Thyroid gland (tissue), 4 donors: ENCODE measurements at regions not wholly inside any gene's neighbourhood (a gene's known extent, or its start where the extent isn't known, plus 50 kb on each side); places are given as distances from the start of the nearest gene placed in this dataset.

Experiments used
- DNase-seq, 2 donors: peaks; one replicate each; pipeline ENCODE4 v3.0.0-alpha.2; 2019
- H3K27ac ChIP-seq, 3 donors: fragments of 200-600 bp; sonication (generic); 1 replicate in 2 of 3; 2 replicates in 1 of 3; pipeline ENCODE4 v1.5.1; 2016 to 2019; ENCODE audit warnings: mild to moderate bottlenecking in 1 of 3, moderate library complexity in 1 of 3
- H3K27me3 ChIP-seq: fragments of 200-600 bp; sonication (generic); one replicate; pipeline ENCODE4 v1.5.1; 2019
- H3K36me3 ChIP-seq, 2 donors: fragments of 200-600 bp; sonication (generic); one replicate each; pipeline ENCODE4 v1.5.1; 2016 to 2019
- H3K4me1 ChIP-seq, 2 donors: fragments of 200-600 bp; sonication (generic); one replicate each; pipeline ENCODE4 v1.5.1; 2017 to 2019
- H3K4me3 ChIP-seq, 3 donors: fragments of 200-600 bp; sonication (generic); replicated peaks in 1 of 3; 1 replicate in 2 of 3; 2 replicates in 1 of 3; pipeline ENCODE4 v1.5.1; 2016; ENCODE audit warnings: mild to moderate bottlenecking in 1 of 3
- H3K9me3 ChIP-seq: fragments of 200-600 bp; sonication (generic); one replicate; pipeline ENCODE4 v1.5.1; 2017
- POLR2A ChIP-seq, 2 donors: fragments of 450-650 bp; IDR thresholded peaks; one replicate each; pipeline ENCODE4 v1.6.1; 2017; ENCODE audit warnings: antibody characterized with exemption in 2 of 2, mild to moderate bottlenecking in 2 of 2, moderate library complexity in 1 of 2
- WGBS, 2 donors: methylation state at CpG; one replicate each; pipeline ENCODE4 v1.1.5; 2017; 5-methylcytosine and 5-hydroxymethylcytosine counted together
- intact Hi-C: fragments of 100-400 bp; cut with DNase I; formaldehyde crosslinking; loops from one replicate; pipeline ENCODE4 v1.15.1; 2023
- TF ChIP-seq, protein P1 (sequence below), 6 experiments: fragments of 200-600 bp in 3 of 6; fragments of 450-650 bp in 3 of 6; sonication (generic) in 3 of 6; IDR thresholded peaks; one replicate each; pipeline ENCODE4 v1.5.1; 2016 to 2019; ENCODE audit warnings: antibody characterized with exemption in 6 of 6, mild to moderate bottlenecking in 2 of 6, inconsistent platforms in 1 of 6, moderate library complexity in 1 of 6

DNA sequence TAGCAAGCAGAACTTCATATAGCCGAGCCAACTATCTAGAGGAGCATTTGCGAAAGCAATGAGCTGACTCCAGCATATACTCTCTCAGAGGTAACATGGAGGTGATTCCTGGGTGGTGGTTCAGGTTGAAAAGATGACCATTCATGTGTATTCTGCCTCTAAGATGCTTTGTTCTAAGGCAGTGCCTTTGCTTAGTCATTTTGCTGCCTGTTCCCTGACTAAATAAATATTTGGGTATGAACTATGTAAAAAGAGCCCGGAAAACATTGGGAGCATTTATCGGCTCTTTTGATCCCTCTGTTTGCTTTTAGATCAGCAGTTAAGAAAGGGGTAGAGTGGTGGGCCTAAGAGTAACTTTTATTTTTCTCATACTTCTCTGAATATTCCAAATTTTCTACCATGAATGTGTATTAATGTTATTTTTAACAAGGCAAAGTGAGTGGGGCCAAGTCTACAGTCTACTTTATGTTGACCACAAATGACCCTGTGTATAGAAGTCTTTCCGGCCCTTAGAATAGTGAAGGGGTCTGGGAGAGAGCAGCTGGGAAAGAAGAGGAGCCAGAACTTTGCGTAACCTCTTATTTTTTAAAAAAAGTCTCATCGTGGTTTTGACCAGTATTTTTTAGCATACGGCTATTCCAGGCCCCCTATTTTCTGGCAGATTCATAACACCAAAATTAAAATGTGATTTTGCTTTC is 206.5 kb upstream of the EYA4 start:
- intact Hi-C loops, result no loop called here
- DNase-seq, result no peak

DNA sequence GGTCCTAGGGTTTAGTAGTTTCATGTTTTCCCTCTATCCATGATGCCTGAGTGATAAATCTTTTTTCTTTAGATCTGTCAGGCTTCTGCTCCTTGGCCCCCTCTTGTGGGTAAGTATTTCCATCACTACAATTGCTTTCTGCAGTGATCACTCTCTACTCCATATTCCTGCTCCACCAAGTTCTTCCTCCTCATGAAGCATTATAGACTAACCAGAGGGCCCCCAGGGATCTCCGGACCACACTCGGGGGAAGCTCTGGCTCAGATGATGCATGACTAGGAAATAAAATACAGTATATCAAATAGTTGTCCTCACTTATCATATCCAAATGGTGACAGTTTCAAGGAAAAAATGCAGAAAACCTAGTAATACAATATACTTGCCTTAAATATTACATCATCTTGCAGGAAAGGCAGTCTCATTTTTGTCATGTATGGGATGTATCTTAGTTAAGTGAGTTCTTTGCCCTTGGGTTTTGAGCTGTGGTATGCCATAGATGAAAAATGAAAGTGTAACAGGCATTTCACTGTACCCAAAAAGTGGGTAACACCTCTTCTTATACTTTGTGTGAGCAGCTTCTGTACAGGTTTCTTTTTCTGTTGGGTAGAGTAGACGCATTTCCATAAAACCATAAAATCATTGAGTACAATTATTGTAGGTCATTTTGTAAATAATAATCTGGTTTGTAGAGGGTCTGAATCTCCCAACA is 200.9 kb upstream of the EYA4 start:
- H3K36me3 ChIP-seq, result no peaks in the 10 kb centered on the region
- H3K4me1 ChIP-seq, result no peaks in the 10 kb centered on the region
- TF ChIP-seq, protein P1, sequence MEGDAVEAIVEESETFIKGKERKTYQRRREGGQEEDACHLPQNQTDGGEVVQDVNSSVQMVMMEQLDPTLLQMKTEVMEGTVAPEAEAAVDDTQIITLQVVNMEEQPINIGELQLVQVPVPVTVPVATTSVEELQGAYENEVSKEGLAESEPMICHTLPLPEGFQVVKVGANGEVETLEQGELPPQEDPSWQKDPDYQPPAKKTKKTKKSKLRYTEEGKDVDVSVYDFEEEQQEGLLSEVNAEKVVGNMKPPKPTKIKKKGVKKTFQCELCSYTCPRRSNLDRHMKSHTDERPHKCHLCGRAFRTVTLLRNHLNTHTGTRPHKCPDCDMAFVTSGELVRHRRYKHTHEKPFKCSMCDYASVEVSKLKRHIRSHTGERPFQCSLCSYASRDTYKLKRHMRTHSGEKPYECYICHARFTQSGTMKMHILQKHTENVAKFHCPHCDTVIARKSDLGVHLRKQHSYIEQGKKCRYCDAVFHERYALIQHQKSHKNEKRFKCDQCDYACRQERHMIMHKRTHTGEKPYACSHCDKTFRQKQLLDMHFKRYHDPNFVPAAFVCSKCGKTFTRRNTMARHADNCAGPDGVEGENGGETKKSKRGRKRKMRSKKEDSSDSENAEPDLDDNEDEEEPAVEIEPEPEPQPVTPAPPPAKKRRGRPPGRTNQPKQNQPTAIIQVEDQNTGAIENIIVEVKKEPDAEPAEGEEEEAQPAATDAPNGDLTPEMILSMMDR (IDR thresholded peaks at IDR 0.05), result peak in 4 of 6 experiments; percentile 13 to 58 (median 39)
- no peak for TF ChIP-seq POLR2A (IDR thresholded peaks at IDR 0.05)
- 74 to 75% methylated on average over 3 of the region's 3 CpGs for WGBS, 2 donors
- no peaks in the 10 kb centered on the region for H3K9me3 ChIP-seq
- intact Hi-C loops, result no loop called here
- no peak overlapping the region for H3K27ac ChIP-seq
- H3K4me3 ChIP-seq, result no peak overlapping the region
- no peaks in the 10 kb centered on the region for H3K27me3 ChIP-seq
- DNase-seq, result peak; percentile 3 to 7

More for the DNA sequence above, 206.5 kb upstream of the EYA4 start:
- 82 to 86% methylated on average over 8 of the region's 8 CpGs for WGBS, 2 donors
- no peaks in the 10 kb centered on the region for H3K4me1 ChIP-seq
- no peak overlapping the region for H3K27ac ChIP-seq
- H3K9me3 ChIP-seq, result no peaks in the 10 kb centered on the region
- no peaks in the 10 kb centered on the region for H3K36me3 ChIP-seq
- no peak for TF ChIP-seq POLR2A (IDR thresholded peaks at IDR 0.05)
- TF ChIP-seq, protein P1 (IDR thresholded peaks at IDR 0.05), result no peak
- H3K4me3 ChIP-seq, result no peak overlapping the region
- no peaks in the 10 kb centered on the region for H3K27me3 ChIP-seq

DNA sequence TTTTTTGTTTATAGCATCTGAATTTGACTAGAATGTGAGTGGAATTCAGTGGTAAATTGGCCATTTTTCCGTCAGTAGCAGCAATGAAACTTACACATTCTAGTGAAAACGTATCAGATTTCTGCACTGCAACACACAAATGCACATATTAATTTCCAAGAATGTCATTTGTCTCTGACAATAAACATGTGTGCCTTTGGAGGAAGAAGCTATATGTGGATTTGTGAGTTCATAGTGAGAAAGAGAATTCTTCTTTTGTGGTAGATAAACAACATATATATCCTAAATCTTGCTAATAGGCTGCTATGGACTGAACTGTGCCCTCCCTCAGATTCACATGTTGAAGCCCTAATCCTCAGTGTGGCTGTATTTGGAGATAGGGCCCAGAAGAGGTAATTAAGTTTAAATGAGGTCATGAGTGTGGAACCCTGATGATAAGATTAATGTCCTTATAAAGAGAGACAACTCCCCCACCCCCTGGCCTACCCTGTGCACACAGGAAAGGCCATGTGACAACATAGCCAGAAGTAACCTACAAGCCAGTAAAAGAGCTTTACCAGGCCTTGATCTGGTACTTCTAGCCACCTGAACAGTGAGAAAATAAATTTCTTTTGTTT is 200.2 kb upstream of the EYA4 start:
- Histone ChIP-seq H3K9me3 (no peaks in the 10 kb centered on the region), H3K4me1 (no peaks in the 10 kb centered on the region), H3K27ac (no peak overlapping the region), H3K4me3 (no peak overlapping the region), H3K36me3 (no peaks in the 10 kb centered on the region), H3K27me3 (no peaks in the 10 kb centered on the region)
- DNase-seq, result no peak
- TF ChIP-seq, protein P1 (IDR thresholded peaks at IDR 0.05), result no peak
- TF ChIP-seq POLR2A (IDR thresholded peaks at IDR 0.05), result no peak
- WGBS, 2 donors, result 87 to 90% methylated on average over 2 of the region's 2 CpGs
- intact Hi-C loops, result no loop called here

DNA sequence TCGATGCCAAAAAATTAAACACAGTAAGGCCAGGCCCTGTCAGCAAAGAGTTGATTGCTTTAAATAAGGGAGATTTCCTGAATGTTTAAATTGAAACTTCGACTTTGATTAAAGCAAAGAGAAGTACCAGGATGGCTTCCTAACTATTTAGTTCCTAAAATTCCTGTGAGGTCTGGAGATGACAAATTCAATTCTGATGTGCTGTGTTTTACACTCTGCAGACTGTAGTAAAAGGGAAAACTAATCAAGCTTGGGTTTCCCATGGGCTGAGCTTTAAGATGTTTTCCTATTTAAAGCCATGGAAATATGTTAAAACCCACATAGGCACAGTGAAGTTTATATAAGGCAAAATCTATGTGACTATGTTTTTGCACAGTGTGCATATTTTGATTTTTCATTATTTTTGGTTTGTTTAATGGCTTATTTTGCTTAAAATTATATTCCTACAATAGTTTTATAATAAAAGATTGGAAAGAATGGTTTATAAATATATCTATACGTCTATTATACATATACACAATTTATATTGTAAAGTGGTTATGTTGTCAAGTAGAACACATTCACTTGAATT is 198.5 kb upstream of the EYA4 start:
- intact Hi-C loops, result no loop called here
- no peak for DNase-seq
- H3K27ac ChIP-seq, result no peak overlapping the region
- H3K4me3 ChIP-seq, result no peak overlapping the region
- no peaks in the 10 kb centered on the region for H3K4me1 ChIP-seq
- TF ChIP-seq, protein P1 (IDR thresholded peaks at IDR 0.05), result no peak
- TF ChIP-seq POLR2A (IDR thresholded peaks at IDR 0.05), result no peak
- H3K9me3 ChIP-seq, result no peaks in the 10 kb centered on the region
- H3K27me3 ChIP-seq, result no peaks in the 10 kb centered on the region
- WGBS, 2 donors, result 84 to 86% methylated on average over 3 of the region's 3 CpGs
- H3K36me3 ChIP-seq, result no peaks in the 10 kb centered on the region
